ENCODE measurements at regions not wholly inside any gene's neighbourhood (a gene's known extent, or its start where the extent isn't known, plus 50 kb on each side); places are given as distances from the start of the nearest gene placed in this dataset.

GRCh38 chr12:4156317-4156716 is 117.2 kb upstream of the CCND2 start:
- TF ChIP-seq, protein P1, sequence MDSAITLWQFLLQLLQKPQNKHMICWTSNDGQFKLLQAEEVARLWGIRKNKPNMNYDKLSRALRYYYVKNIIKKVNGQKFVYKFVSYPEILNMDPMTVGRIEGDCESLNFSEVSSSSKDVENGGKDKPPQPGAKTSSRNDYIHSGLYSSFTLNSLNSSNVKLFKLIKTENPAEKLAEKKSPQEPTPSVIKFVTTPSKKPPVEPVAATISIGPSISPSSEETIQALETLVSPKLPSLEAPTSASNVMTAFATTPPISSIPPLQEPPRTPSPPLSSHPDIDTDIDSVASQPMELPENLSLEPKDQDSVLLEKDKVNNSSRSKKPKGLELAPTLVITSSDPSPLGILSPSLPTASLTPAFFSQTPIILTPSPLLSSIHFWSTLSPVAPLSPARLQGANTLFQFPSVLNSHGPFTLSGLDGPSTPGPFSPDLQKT (IDR thresholded peaks at IDR 0.05; ENCODE audit: borderline replicate concordance, low read depth, low read length), result no peak
- TF ChIP-seq ZBTB1 (tag by site-specific recombination; IDR thresholded peaks at IDR 0.05) (no peak), ZNF677 (tag by site-specific recombination; IDR thresholded peaks at IDR 0.05) (no peak), ZNF670 (tag by site-specific recombination; IDR thresholded peaks at IDR 0.05; ENCODE audit: low read depth) (no peak), REST (tag by site-specific recombination; IDR thresholded peaks at IDR 0.05) (no peak), BCL6B (tag by site-specific recombination; IDR thresholded peaks at IDR 0.05) (no peak)
- TF ChIP-seq, protein P2, sequence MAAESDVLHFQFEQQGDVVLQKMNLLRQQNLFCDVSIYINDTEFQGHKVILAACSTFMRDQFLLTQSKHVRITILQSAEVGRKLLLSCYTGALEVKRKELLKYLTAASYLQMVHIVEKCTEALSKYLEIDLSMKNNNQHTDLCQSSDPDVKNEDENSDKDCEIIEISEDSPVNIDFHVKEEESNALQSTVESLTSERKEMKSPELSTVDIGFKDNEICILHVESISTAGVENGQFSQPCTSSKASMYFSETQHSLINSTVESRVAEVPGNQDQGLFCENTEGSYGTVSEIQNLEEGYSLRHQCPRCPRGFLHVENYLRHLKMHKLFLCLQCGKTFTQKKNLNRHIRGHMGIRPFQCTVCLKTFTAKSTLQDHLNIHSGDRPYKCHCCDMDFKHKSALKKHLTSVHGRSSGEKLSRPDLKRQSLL (tag by site-specific recombination; IDR thresholded peaks at IDR 0.05), result no peak
- TF ChIP-seq, protein P3, sequence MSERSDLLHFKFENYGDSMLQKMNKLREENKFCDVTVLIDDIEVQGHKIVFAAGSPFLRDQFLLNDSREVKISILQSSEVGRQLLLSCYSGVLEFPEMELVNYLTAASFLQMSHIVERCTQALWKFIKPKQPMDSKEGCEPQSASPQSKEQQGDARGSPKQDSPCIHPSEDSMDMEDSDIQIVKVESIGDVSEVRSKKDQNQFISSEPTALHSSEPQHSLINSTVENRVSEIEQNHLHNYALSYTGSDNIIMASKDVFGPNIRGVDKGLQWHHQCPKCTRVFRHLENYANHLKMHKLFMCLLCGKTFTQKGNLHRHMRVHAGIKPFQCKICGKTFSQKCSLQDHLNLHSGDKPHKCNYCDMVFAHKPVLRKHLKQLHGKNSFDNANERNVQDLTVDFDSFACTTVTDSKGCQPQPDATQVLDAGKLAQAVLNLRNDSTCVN (tag by site-specific recombination; optimal IDR thresholded peaks at IDR 0.05), result no peak
- CTCF ChIA-PET, result interaction anchor here (1.4 kb wide), 1 partner anchor 49 kb away, joined by 3 read pairs; no protein-coding TSS in a partner anchor

GRCh38 chr12:4154672-4155225 is 118.8 kb upstream of the CCND2 start:
- TF ChIP-seq MYNN (tag by site-specific recombination; IDR thresholded peaks at IDR 0.05; ENCODE audit: borderline replicate concordance), result no peak
- TF ChIP-seq ZNF416 (tag by site-specific recombination; IDR thresholded peaks at IDR 0.05), result no peak
- no peak for TF ChIP-seq ZNF202 (tag by site-specific recombination; IDR thresholded peaks at IDR 0.05; ENCODE audit: borderline replicate concordance)
- no peak for TF ChIP-seq KLF10 (tag by site-specific recombination; IDR thresholded peaks at IDR 0.05)
- TF ChIP-seq, protein P4, sequence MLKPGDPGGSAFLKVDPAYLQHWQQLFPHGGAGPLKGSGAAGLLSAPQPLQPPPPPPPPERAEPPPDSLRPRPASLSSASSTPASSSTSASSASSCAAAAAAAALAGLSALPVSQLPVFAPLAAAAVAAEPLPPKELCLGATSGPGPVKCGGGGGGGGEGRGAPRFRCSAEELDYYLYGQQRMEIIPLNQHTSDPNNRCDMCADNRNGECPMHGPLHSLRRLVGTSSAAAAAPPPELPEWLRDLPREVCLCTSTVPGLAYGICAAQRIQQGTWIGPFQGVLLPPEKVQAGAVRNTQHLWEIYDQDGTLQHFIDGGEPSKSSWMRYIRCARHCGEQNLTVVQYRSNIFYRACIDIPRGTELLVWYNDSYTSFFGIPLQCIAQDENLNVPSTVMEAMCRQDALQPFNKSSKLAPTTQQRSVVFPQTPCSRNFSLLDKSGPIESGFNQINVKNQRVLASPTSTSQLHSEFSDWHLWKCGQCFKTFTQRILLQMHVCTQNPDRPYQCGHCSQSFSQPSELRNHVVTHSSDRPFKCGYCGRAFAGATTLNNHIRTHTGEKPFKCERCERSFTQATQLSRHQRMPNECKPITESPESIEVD (tag by site-specific recombination; IDR thresholded peaks at IDR 0.05), result no peak
- TF ChIP-seq EGR2 (tag by site-specific recombination; IDR thresholded peaks at IDR 0.05; ENCODE audit: low read depth), result no peak
- TF ChIP-seq SP7 (tag by site-specific recombination; IDR thresholded peaks at IDR 0.05), result no peak
- POLR2A ChIA-PET, result interaction anchor here (1.0 kb wide), 1 partner anchor 10 kb away, joined by 3 read pairs; no protein-coding TSS in a partner anchor
- Histone ChIP-seq H3K27ac (ENCODE audit: extremely low read depth, low read depth, low read length) (no peak overlapping the region), H3K4me3 (ENCODE audit: low read depth, low read length) (no peak overlapping the region), H3K36me3 (ENCODE audit: control insufficient read depth in 2 of 2, insufficient read depth in 1 of 2, low read length in 2 of 2) (no peaks in the 10 kb centered on the region), H3K9me3 (ENCODE audit: control insufficient read depth, insufficient read depth, low read depth, low read length) (no peaks in the 10 kb centered on the region), H3K4me1 (ENCODE audit: control insufficient read depth, insufficient read depth, low read length) (no peaks in the 10 kb centered on the region)
- CTCF ChIA-PET, result interaction anchor here (0.5 to 1.2 kb wide), 3 partner anchors 47 to 269 kb away, joined by 3 to 4 read pairs (median 3); no protein-coding TSS in a partner anchor

More at GRCh38 chr12:4156317-4156716, 117.2 kb upstream of the CCND2 start:
- POLR2A ChIA-PET, result no interaction called here
- Histone ChIP-seq H3K4me3 (ENCODE audit: low read depth, low read length) (no peak overlapping the region), H3K4me1 (ENCODE audit: control insufficient read depth, insufficient read depth, low read length) (no peaks in the 10 kb centered on the region), H3K27ac (ENCODE audit: extremely low read depth, low read depth, low read length) (no peak overlapping the region), H3K36me3 (ENCODE audit: control insufficient read depth in 2 of 2, insufficient read depth in 1 of 2, low read length in 2 of 2) (no peaks in the 10 kb centered on the region), H3K9me3 (ENCODE audit: control insufficient read depth, insufficient read depth, low read depth, low read length) (no peaks in the 10 kb centered on the region)
